ENCODE measurements at regions not wholly inside any gene's neighbourhood (a gene's known extent, or its start where the extent isn't known, plus 50 kb on each side); places are given as distances from the start of the nearest gene placed in this dataset.

GRCh38 chr7:142468871-142469665 is 211.2 kb upstream of the PRSS58 start:
- Histone ChIP-seq H2AK9ac (replicated peaks; ENCODE audit: low read depth, low read length, poor library complexity) (no peak overlapping the region), H3K4me2 (ENCODE audit: low read depth, low read length) (no peak overlapping the region), H3K9me3 (ENCODE audit: control insufficient read depth, insufficient read depth, low read length) (no peaks in the 10 kb centered on the region), H3K14ac (replicated peaks; ENCODE audit: low read depth, low read length) (no peak overlapping the region), H4K20me1 (ENCODE audit: insufficient read depth, low read length) (no peaks in the 10 kb centered on the region), H3K56ac (ENCODE audit: extremely low read depth, insufficient read depth, low read length) (no peak overlapping the region), H2BK15ac (ENCODE audit: low read depth, low read length) (no peak overlapping the region), H4K91ac (ENCODE audit: insufficient read depth, low read depth, low read length) (no peak overlapping the region), H2BK5ac (ENCODE audit: low read depth, low read length, poor library complexity, severe bottlenecking) (no peak overlapping the region), H3K27ac (ENCODE audit: insufficient read depth, low read length) (no peak overlapping the region), H3K9ac (ENCODE audit: low read depth, low read length) (no peak overlapping the region), H4K5ac (ENCODE audit: low read depth, low read length) (no peak overlapping the region), H4K8ac (ENCODE audit: low read depth in 2 of 2, low read length in 2 of 2) (no peak overlapping the region), H3K4me1 (ENCODE audit: control insufficient read depth, insufficient read depth, low read length) (peaks cover 2% of the 10 kb centered on the region; the same call in 1 of the 2 replicates), H3K36me3 (ENCODE audit: control insufficient read depth, insufficient read depth, low read length) (no peaks in the 10 kb centered on the region), H3K4ac (ENCODE audit: low read depth, low read length) (no peak overlapping the region), H2AK5ac (ENCODE audit: low read depth, low read length) (no peak overlapping the region), H3K4me3 (ENCODE audit: insufficient read depth, low read depth, low read length) (no peak overlapping the region), H3K27me3 (ENCODE audit: control insufficient read depth, insufficient read depth, low read length) (no peaks in the 10 kb centered on the region), H2AFZ (replicated peaks; ENCODE audit: low read length, poor library complexity) (no peak overlapping the region), H3K23ac (ENCODE audit: low read depth, low read length) (no peak overlapping the region), H3K9me1 (ENCODE audit: insufficient read depth, low read length) (peaks cover 8% of the 10 kb centered on the region; the same call in 1 of the 2 replicates), H3K18ac (ENCODE audit: low read depth, low read length) (no peak overlapping the region), H2BK120ac (ENCODE audit: low read depth, low read length) (no peak overlapping the region), H3K79me1 (ENCODE audit: low read depth in 1 of 2, low read length in 2 of 2) (no peaks in the 10 kb centered on the region), H2BK20ac (ENCODE audit: low read depth, low read length) (no peak overlapping the region)
- no peak for DNase-seq
- intact Hi-C loops (cut with micrococcal nuclease): no loop called here
- ChIA-PET CTCF (interaction anchor here (0.6 to 0.7 kb wide), 2 partner anchors 20 to 770 kb away, joined by 3 read pairs; no protein-coding TSS in a partner anchor), POLR2A (ENCODE audit: unreplicated experiment) (no interaction called here)
- no CpG with 5 or more reads among the region's 6 CpGs for WGBS, 2 experiments (ENCODE audit: extremely low coverage in 2 of 2, insufficient read length in 1 of 2)
- BruUV-seq (replicated peaks): no TSS peak
- dilution Hi-C loops (cut with HindIII; ENCODE audit: low sequenced_read_pairs, unreplicated experiment): no loop called here
- in situ Hi-C loops (cut with MboI; ENCODE audit: low sequenced_read_pairs): no loop called here
- no peak for ATAC-seq (ENCODE audit: low read depth)
- TF ChIP-seq SMC3 (IDR thresholded peaks at IDR 0.05; ENCODE audit: low read depth, low read length) (no peak), NFE2L2 (IDR thresholded peaks at IDR 0.05; ENCODE audit: low read depth, low read length) (no peak), ELK1 (IDR thresholded peaks at IDR 0.05; ENCODE audit: borderline replicate concordance, low read depth, low read length) (no peak), RCOR1 (IDR thresholded peaks at IDR 0.05; ENCODE audit: insufficient replicate concordance, low read length) (no peak), BHLHE40 (IDR thresholded peaks at IDR 0.05; ENCODE audit: low read depth, low read length) (no peak), MAZ (IDR thresholded peaks at IDR 0.05; ENCODE audit: borderline replicate concordance, low read depth, low read length) (no peak), USF2 (IDR thresholded peaks at IDR 0.05; ENCODE audit: low read depth, low read length) (no peak), RFX5 (IDR thresholded peaks at IDR 0.05; ENCODE audit: low read depth, low read length) (no peak), CHD1 (IDR thresholded peaks at IDR 0.05; ENCODE audit: low read depth, low read length) (no peak), MAFK (IDR thresholded peaks at IDR 0.05; ENCODE audit: low read depth, low read length) (no peak), CEBPB (IDR thresholded peaks at IDR 0.05; ENCODE audit: low read depth, low read length) (no peak)
